MM.1S (cell line): ENCODE measurements at regions not wholly inside any gene's neighbourhood (a gene's known extent, or its start where the extent isn't known, plus 50 kb on each side); places are given as distances from the start of the nearest gene placed in this dataset.

Experiments used
- CTCF ChIP-seq: fragments of 300-600 bp; sonication (generic); IDR thresholded peaks from 2 replicates; pipeline ENCODE4 v1.5.1; 2016; ENCODE audit warnings: antibody characterized with exemption, low read length, mixed read lengths
- EZH2 ChIP-seq: fragments of 300-600 bp; sonication (generic); optimal IDR thresholded peaks from 2 replicates; pipeline ENCODE3; 2017; ENCODE audit warnings: low read depth, mild to moderate bottlenecking, antibody characterized with exemption, low read length, mixed read lengths
- EZH2phosphoT487 ChIP-seq: fragments of 300-600 bp; sonication (generic); IDR thresholded peaks from 2 replicates; pipeline ENCODE4 v1.6.1; 2018; ENCODE audit warnings: antibody characterized with exemption, low read length

- TF ChIP-seq CTCF (no peak), EZH2 (no peak), EZH2phosphoT487 (no peak)
These were observed 549.9 kb downstream of the TNS1 start for GRCh38 chr2:217452928-217453327.
